H9 (cell line): ENCODE measurements at regions not wholly inside any gene's neighbourhood (a gene's known extent, or its start where the extent isn't known, plus 50 kb on each side); places are given as distances from the start of the nearest gene placed in this dataset.

Source experiments
- DNase-seq: peaks from one replicate; pipeline ENCODE4 v3.0.0-alpha.2; 2017
- H2AFZ ChIP-seq: one replicate; pipeline ENCODE4 v1.6.1; 2013; ENCODE audit warnings: mild to moderate bottlenecking, low read length, control low read depth, moderate library complexity
- H2AK5ac ChIP-seq: 2 replicates; pipeline ENCODE4 v1.6.1; 2013; ENCODE audit warnings: low read length, control low read depth, mixed read lengths; ENCODE audit not compliant: insufficient read length
- H2BK120ac ChIP-seq: one replicate; pipeline ENCODE4 v1.6.1; 2013; ENCODE audit warnings: low read depth, mild to moderate bottlenecking, low read length, control low read depth, inconsistent platforms; ENCODE audit not compliant: poor library complexity, severe bottlenecking
- H2BK12ac ChIP-seq: 2 replicates; pipeline ENCODE4 v1.6.1; 2013; ENCODE audit warnings: low read length, control low read depth, mixed read lengths, low read depth; ENCODE audit not compliant: insufficient read length
- H2BK15ac ChIP-seq: 2 replicates; pipeline ENCODE4 v1.6.1; 2013; ENCODE audit warnings: low read depth, low read length, control low read depth
- H2BK20ac ChIP-seq: one replicate; pipeline ENCODE4 v1.6.1; 2013; ENCODE audit warnings: low read depth, mild to moderate bottlenecking, low read length, control low read depth, inconsistent platforms; ENCODE audit not compliant: poor library complexity, severe bottlenecking
- H2BK5ac ChIP-seq: 2 replicates; pipeline ENCODE4 v1.6.1; 2013; ENCODE audit warnings: low read length, control low read depth, mixed read lengths; ENCODE audit not compliant: insufficient read length
- H3K14ac ChIP-seq: 2 replicates; pipeline ENCODE4 v1.6.1; 2013; ENCODE audit warnings: low read length, control low read depth; ENCODE audit not compliant: insufficient read depth
- H3K18ac ChIP-seq: 2 replicates; pipeline ENCODE4 v1.6.1; 2013; ENCODE audit warnings: low read depth, mild to moderate bottlenecking, mixed read lengths, low read length, control low read depth; ENCODE audit not compliant: insufficient read length
- H3K23ac ChIP-seq: 2 replicates; pipeline ENCODE4 v1.6.1; 2013; ENCODE audit warnings: low read length, control low read depth, mixed read lengths, low read depth; ENCODE audit not compliant: insufficient read length
- H3K23me2 ChIP-seq: 2 replicates; pipeline ENCODE4 v1.6.1; 2013; ENCODE audit warnings: low read depth, mild to moderate bottlenecking, mixed read lengths, low read length, control low read depth; ENCODE audit not compliant: insufficient read length, poor library complexity, severe bottlenecking
- H3K27ac ChIP-seq: 2 replicates; pipeline ENCODE4 v1.5.1; 2013; ENCODE audit warnings: low read length, control low read depth, mixed read lengths, low read depth; ENCODE audit not compliant: insufficient read length
- H3K27me3 ChIP-seq: 2 replicates; pipeline ENCODE4 v1.6.1; 2013; ENCODE audit warnings: low read length, control low read depth, inconsistent platforms; ENCODE audit not compliant: insufficient read depth
- H3K4ac ChIP-seq: 2 replicates; pipeline ENCODE4 v1.6.1; 2013; ENCODE audit warnings: low read depth, mild to moderate bottlenecking, control low read depth, inconsistent platforms, low read length, moderate library complexity
- H3K4me1 ChIP-seq: 2 replicates; pipeline ENCODE4 v1.6.1; 2013; ENCODE audit warnings: low read length, control low read depth, inconsistent platforms; ENCODE audit not compliant: insufficient read depth
- H3K4me2 ChIP-seq: 2 replicates; pipeline ENCODE4 v1.6.1; 2013; ENCODE audit warnings: low read length, control low read depth, mixed read lengths; ENCODE audit not compliant: insufficient read length, insufficient read depth
- H3K56ac ChIP-seq: 2 replicates; pipeline ENCODE4 v1.6.1; 2013; ENCODE audit warnings: low read depth, mild to moderate bottlenecking, mixed read lengths, low read length, control low read depth; ENCODE audit not compliant: insufficient read length
- H3K79me1 ChIP-seq: 2 replicates; pipeline ENCODE4 v1.6.1; 2013; ENCODE audit warnings: low read depth, mild to moderate bottlenecking, moderate library complexity, low read length, control low read depth, inconsistent platforms; ENCODE audit not compliant: insufficient read depth, poor library complexity, severe bottlenecking
- H3K79me2 ChIP-seq: 2 replicates; pipeline ENCODE4 v1.6.1; 2013; ENCODE audit warnings: low read length, control low read depth, inconsistent platforms; ENCODE audit not compliant: insufficient read depth
- H3K9ac ChIP-seq: 2 replicates; pipeline ENCODE4 v1.6.1; 2013; ENCODE audit warnings: low read length, control low read depth, mixed read lengths; ENCODE audit not compliant: insufficient read length; ENCODE audit errors: extremely low read depth
- H3K9me3 ChIP-seq: one replicate; pipeline ENCODE4 v1.6.1; 2013; ENCODE audit warnings: low read depth, low read length, inconsistent platforms; ENCODE audit not compliant: control insufficient read depth
- H3T11ph ChIP-seq: one replicate; pipeline ENCODE4 v1.6.1; 2013; ENCODE audit warnings: mild to moderate bottlenecking, low read length, control low read depth, inconsistent platforms
- H4K20me1 ChIP-seq: one replicate; pipeline ENCODE4 v1.6.1; 2013; ENCODE audit not compliant: control insufficient read depth, insufficient read length, insufficient read depth
- H4K5ac ChIP-seq: 2 replicates; pipeline ENCODE4 v1.6.1; 2013; ENCODE audit warnings: low read depth, mild to moderate bottlenecking, mixed read lengths, low read length, control low read depth; ENCODE audit not compliant: insufficient read length
- H4K8ac ChIP-seq: replicated peaks from 2 replicates; pipeline ENCODE4 v1.6.1; 2013; ENCODE audit warnings: low read length, control low read depth, mixed read lengths, low read depth; ENCODE audit not compliant: insufficient read length
- H4K91ac ChIP-seq: 2 replicates; pipeline ENCODE4 v1.6.1; 2013; ENCODE audit warnings: low read depth, mild to moderate bottlenecking, moderate library complexity, mixed read lengths, low read length, control low read depth; ENCODE audit not compliant: insufficient read length
- H3K27ac Mint-ChIP-seq, 3 experiments: 2 replicates in 2 of 3; 3 replicates in 1 of 3; pipeline ENCODE4 v1.8.0; 2020 to 2021; ENCODE audit warnings: mixed read lengths in 3 of 3, mild to moderate bottlenecking in 1 of 3, moderate library complexity in 1 of 3
- H3K27me3 Mint-ChIP-seq: 2 replicates; pipeline ENCODE4 v1.8.0; 2021; ENCODE audit warnings: low read depth, mild to moderate bottlenecking, moderate library complexity, mixed read lengths
- H3K36me3 Mint-ChIP-seq, 3 experiments: 2 replicates in 2 of 3; 3 replicates in 1 of 3; pipeline ENCODE4 v1.8.0; 2020 to 2021; ENCODE audit warnings: low read depth in 3 of 3, mixed read lengths in 3 of 3; ENCODE audit not compliant: insufficient read depth in 1 of 3
- H3K4me1 Mint-ChIP-seq, 2 experiments: 2 replicates each; pipeline ENCODE4 v1.8.0; 2020; ENCODE audit warnings: mixed read lengths in 2 of 2
- H3K4me3 Mint-ChIP-seq, 2 experiments: 2 replicates in 1 of 2; 3 replicates in 1 of 2; pipeline ENCODE4 v1.8.0; 2020 to 2021; ENCODE audit warnings: mild to moderate bottlenecking in 2 of 2, mixed read lengths in 2 of 2, moderate library complexity in 1 of 2
- H3K9me3 Mint-ChIP-seq, 2 experiments: 2 replicates in 1 of 2; 3 replicates in 1 of 2; pipeline ENCODE4 v1.8.0; 2020; ENCODE audit warnings: mild to moderate bottlenecking in 2 of 2, mixed read lengths in 2 of 2, moderate library complexity in 1 of 2
- CTCF ChIP-seq: fragments of 200-600 bp; sonication (generic); conservative IDR thresholded peaks from 3 replicates; pipeline ENCODE4 v1.8.0; 2021; ENCODE audit warnings: antibody characterized with exemption, mild to moderate bottlenecking
- WGBS: extraction: QIAGEN DNeasy Blood & Tissue Kit; methylation state at CpG from one replicate; pipeline ENCODE4 v1.1.7; 2013; ENCODE audit warnings: missing lambda C conversion rate, low lambda C conversion rate, mixed read lengths; ENCODE audit not compliant: insufficient read length; ENCODE audit errors: extremely low coverage; 5-methylcytosine and 5-hydroxymethylcytosine counted together

DNA sequence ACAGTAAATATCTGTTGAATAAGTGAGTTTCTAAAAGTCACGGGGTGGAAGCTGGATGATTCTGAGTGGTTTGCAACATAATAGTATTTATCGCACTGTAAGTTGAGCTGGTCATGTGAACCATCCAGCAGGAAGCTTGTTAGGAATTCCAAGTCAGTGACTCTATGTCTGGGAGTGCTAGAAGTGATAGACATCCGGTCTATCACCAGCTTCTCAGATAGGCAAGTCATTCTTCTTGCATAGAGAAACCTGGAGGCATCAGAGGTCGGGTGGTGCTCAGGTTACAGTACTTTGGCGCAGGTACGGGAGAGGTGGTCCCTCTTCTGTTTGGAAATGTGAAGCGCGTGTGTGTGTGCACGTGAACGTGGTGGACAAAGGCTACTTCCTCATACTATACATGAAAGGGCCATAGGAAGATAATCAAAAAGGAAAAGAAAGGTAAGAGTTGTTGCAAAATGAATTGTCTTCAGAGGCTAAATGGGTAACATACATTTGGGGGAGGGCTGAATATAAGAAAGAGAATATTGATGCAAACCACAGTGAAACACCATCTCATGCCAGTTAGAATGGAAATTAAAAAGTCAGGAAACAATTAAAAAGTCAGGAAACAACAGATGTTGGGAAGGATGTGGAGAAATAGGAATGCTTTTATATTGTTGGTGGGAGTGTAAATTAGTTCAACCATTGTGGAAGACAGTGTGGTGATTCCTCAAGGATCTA, 299.3 kb upstream of the ZFP64 start:
- no CpG with 5 or more reads among the region's 10 CpGs for WGBS
- H2BK120ac ChIP-seq, result no peak overlapping the region
- H4K20me1 ChIP-seq, result no peaks in the 10 kb centered on the region
- H2AFZ ChIP-seq, result no peak overlapping the region
- no peak for TF ChIP-seq CTCF
- no peaks in the 10 kb centered on the region for H3K79me2 ChIP-seq
- no peak overlapping the region for H3K4ac ChIP-seq
- H4K91ac ChIP-seq, result no peak overlapping the region
- no peak for DNase-seq
- no peak overlapping the region for H2BK15ac ChIP-seq
- H2AK5ac ChIP-seq, result no peak overlapping the region
- H3K18ac ChIP-seq, result no peak overlapping the region
- H3K4me2 ChIP-seq, result no peak overlapping the region
- no peak overlapping the region for H4K5ac ChIP-seq
- no peak overlapping the region for H2BK20ac ChIP-seq
- no peak overlapping the region for H3K4me3 Mint-ChIP-seq
- H3K23ac ChIP-seq, result no peak overlapping the region
- H3K4me1 ChIP-seq, result no peaks in the 10 kb centered on the region
- no peak overlapping the region for H4K8ac ChIP-seq
- H3K4me1 Mint-ChIP-seq, result no peaks in the 10 kb centered on the region
- H3K79me1 ChIP-seq, result no peaks in the 10 kb centered on the region
- H3K36me3 Mint-ChIP-seq, result no peaks in the 10 kb centered on the region
- no peak overlapping the region for H3K14ac ChIP-seq
- H2BK5ac ChIP-seq, result no peak overlapping the region
- no peaks in the 10 kb centered on the region for H3K27me3 ChIP-seq
- H3K9ac ChIP-seq, result no peak overlapping the region
- H3K27ac Mint-ChIP-seq, result no peak overlapping the region
- no peak overlapping the region for H3K27ac ChIP-seq
- H2BK12ac ChIP-seq, result no peak overlapping the region
- H3K9me3 ChIP-seq, result no peaks in the 10 kb centered on the region
- H3K9me3 Mint-ChIP-seq, result no peaks in the 10 kb centered on the region
- H3K56ac ChIP-seq, result no peak overlapping the region
- H3T11ph ChIP-seq, result no peak overlapping the region
- H3K23me2 ChIP-seq, result no peaks in the 10 kb centered on the region
- no peaks in the 10 kb centered on the region for H3K27me3 Mint-ChIP-seq
